ENCODE measurements at regions not wholly inside any gene's neighbourhood (a gene's known extent, or its start where the extent isn't known, plus 50 kb on each side); places are given as distances from the start of the nearest gene placed in this dataset.

DNA sequence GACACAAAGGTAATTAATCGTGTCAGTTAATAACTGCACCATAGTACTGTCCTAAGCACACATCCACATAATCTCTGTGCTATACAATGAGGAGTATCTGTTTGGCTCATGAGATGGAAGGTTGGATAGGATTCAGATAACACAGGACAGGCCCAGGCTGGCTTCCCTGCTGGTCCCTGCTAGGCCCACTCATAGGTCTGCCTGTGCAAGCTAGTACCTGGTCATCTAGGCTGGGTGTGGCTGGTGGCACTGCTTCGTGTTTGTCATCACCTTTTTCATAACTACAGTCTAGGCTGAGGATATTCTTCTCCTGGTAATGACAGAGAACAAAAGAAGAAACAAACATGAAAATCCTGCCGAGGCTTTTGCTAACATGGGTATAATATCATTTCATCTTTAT, 392.8 kb downstream of the TRIB2 start:
- DNase-seq = no peak

DNA sequence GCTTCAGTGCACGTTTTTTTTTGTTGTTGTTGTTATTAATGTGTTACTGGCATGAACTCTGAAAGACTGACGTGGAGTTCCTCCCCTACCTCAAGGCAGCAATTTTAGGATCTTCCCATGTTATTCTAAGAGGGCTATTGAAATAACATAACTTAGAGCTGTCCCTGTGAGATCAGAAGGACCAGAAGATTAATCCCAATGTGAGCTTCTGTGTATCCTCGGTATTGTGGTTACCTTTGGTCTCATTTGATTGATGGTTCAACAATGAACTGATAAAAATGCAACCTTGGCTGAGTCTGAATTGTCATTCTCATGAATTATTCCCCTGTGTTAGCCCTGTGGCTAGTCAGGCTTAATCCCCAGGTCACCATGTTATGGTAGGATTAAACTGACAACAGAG, 394.1 kb downstream of the TRIB2 start:
- no peak for DNase-seq

DNA sequence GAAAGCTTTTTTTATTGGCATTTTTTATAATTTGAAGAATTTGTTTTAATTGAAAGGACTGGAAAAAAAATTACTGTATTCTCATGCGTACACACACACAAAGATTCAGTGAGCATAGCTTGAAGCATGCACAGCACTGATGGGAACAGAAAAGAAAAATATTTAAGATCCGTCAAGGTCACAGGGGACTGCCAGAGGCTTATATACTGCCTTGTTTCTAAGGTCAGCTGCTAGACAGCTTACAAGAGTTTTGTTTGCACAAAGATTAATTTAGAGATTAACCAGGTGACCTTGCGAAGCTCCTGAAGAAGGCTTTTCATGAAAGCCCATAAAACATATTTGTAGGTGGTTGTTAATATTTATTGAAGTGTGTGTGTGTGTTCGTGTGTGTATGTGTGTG, 396.3 kb downstream of the TRIB2 start:
- no peak for DNase-seq

- no peak for DNase-seq
Observed at GRCh38 chr2:13114391-13114790, 397.7 kb downstream of the TRIB2 start.

- DNase-seq = no peak
Observed at GRCh38 chr2:13115643-13116042, 398.9 kb downstream of the TRIB2 start.

DNA sequence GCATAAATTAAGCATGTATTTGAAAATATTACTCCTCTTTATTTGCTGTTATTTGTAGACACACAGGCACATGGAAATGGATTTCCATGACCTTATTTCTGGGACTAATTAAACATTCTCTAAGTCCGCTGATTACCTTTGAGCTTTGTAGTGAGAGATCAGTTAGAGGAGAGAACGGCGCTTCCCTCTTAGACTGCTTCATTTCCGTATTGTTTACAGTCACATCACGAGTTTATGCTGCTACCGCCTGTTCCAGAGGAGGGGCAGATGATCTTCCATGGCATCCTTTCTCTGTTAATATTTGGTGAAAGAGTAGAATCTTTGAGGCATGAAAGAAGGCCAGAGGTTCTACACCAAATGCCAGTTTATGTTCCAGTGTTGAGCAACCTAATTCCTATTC, 404.4 kb downstream of the TRIB2 start:
- DNase-seq = no peak

DNA sequence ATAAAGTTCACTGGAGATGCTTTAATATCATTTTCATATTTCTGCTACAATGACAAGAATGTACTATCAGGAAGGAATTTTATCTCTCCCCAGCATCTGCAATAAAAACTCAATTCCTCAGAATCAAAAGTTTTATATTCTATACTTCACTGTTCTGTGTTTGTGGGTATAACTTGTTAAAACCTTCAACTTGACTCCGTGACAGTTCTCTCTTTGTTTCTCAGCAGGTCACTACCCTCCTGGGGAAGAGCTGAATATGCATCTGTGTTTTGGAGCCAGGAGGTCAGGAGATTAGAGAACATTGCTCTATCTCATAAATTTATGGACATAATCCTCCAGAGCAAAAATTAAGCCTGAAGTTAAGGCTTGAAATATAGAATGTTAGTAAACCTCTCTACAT, 411.4 kb downstream of the TRIB2 start:
- DNase-seq = no peak

GRCh38 chr2:13135369-13135768, 418.6 kb downstream of the TRIB2 start:
- no peak for DNase-seq

GRCh38 chr2:13135856-13136255, 419.1 kb downstream of the TRIB2 start:
- DNase-seq = no peak

- DNase-seq = no peak
Observed at GRCh38 chr2:13137679-13138078, 420.9 kb downstream of the TRIB2 start.

- no peak for DNase-seq
Observed at GRCh38 chr2:13141315-13141714, 424.6 kb downstream of the TRIB2 start.

GRCh38 chr2:13143451-13143850, 426.7 kb downstream of the TRIB2 start:
- DNase-seq = no peak

DNA sequence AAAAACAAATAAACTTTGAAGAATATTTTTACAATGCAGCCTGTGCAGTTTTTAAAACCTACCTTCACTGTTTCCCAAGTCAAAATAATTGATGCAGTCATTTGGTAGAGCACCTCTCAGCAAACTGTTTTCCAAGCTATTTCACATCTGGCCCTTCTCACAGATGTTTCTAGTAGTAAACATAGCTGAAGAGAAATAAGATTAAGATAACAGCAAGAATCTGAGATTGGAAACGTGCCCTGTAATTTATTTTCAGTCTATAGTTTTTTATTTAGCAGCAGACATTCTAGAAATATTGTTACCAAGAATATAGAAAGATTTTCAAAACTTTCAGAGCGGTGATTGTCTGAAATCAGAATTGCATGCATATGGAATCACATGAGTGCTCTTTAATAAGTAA, 440.2 kb downstream of the TRIB2 start:
- no peak for DNase-seq

- DNase-seq = no peak
Observed at GRCh38 chr2:13158466-13158865, 441.7 kb downstream of the TRIB2 start.

- DNase-seq = no peak
Observed at GRCh38 chr2:13180729-13181128, 464.0 kb downstream of the TRIB2 start.

DNA sequence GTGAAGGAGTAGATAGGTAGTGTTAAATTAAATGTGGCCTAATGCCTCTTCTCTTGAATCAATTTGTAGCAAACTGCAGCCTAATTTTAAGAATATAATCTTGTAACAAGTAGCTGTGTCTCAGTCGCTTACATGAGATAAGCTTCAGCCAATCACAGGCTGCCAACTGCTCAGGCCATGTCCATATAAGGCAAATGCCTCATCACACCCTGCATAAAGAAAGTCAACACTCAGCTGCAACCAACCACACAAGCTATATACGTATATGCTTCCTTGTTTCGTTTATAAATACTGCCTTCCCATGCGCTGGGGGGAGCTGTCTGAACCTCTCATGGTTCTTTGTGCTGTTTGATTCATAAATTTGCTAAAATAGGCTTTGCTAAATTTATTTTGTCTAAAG, 476.3 kb downstream of the TRIB2 start:
- no peak for DNase-seq

DNA sequence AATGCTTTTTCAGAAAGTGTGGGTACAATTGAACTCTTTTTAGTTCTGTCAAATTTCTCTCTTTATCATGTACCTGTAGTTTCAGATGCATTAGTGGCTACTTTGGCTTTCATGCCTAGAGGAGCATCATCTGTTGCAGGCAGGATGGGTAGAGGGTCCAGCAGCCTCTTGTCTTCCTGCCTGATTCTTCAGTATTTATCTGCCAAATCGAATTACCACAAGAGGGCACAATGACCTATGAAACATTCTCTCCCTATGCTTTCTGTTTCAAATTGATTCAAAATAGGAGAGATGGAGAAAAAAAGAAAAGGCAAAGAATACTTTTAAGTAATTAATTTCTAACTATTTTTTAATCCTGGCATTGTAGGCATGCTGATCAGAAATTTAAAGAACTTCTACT, 477.2 kb downstream of the TRIB2 start:
- no peak for DNase-seq

DNA sequence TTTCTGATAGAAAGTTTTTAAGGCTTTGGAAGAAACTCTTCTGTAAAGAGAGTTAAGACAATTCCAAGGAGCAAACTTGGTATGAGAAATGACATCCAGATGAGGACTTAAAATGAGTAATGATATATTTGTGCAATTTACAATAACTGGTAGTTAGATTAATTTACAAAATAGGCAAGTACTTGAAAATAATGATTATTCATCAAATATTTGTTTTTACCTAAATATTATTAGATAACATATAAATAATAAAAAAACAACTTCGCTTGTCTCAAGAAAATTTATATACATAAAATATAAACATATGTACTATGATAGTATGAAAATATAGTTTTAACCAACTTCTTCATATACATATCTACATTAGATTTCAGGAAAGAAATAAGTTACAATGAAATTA, 478.5 kb downstream of the TRIB2 start:
- DNase-seq = no peak

DNA sequence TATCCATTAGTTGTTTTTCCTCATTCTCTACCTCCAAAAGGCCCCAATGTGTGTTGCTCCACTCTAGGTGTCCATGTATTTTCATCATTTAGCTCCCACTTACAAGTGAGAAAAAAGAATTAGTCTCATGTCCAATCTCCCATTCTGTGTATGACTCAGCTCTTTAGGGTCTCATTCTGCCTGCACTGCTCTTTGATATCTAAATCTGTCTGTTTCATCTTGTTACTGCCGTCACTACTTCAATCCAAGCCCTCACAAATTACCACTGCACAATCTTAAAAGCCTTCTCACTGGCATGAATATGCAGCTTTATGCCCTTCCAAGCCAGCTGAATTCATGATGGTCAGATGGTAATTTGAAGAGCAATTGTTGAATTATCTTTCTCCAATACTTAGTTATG, 480.5 kb downstream of the TRIB2 start:
- DNase-seq = no peak

DNA sequence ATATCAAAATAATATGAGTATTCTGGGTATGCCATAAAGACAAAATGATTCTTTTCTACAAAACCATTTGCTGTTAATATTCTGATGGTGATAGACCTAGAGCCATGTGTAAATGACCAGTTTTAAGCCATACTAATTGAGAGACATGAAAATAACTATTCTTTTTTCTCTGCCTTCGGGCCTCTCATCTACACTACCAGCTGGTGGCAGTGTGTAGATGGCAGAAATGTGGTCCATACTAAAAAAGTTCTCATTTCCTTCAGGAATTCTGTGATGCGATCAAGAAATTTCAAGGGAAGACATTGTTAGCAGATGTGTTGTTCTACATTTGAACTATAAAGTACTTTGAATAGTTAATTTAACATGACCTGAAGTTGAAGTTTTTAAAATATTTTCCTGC, 485.2 kb downstream of the TRIB2 start:
- no peak for DNase-seq

DNA sequence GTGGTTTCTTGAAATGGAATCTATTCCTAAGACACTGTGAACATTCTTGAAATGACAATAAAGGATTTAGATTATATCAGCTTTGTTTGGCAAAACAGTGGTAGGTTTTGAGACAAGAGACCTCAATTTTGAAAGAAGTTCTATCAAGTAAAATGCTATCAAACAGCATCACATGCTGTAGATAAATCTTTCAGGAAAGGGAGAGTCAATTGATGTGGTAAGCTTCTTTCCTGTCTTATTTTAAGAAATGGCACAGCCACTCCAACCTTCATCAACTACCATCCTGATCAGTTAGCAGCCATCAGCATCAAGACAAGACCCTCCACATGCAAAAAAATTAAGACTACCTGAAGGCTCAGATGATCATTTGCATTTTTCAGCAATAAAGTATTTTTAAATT, 495.4 kb downstream of the TRIB2 start:
- DNase-seq = no peak

- no peak for DNase-seq
Observed at GRCh38 chr2:13218205-13218604, 501.5 kb downstream of the TRIB2 start.

DNA sequence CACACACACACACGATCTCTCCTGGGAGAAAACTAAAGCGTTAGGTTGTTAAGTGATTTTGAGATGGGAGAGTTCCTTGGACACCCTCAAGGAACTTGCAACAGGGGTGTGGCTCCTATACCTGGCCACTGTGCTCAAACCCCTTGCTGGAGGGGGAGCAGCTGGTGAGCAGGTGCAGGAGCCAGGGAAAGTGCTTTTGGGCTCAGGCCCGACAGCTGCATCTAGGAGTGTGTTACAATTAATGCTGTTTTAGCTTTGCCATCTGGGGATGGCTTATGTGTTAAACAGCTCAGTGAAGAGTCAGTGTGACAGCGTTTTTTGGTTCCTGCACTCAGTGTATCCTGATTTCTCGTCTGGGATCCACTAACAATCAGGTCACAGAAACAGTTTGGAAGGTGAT, 510.8 kb downstream of the TRIB2 start:
- DNase-seq = no peak

DNA sequence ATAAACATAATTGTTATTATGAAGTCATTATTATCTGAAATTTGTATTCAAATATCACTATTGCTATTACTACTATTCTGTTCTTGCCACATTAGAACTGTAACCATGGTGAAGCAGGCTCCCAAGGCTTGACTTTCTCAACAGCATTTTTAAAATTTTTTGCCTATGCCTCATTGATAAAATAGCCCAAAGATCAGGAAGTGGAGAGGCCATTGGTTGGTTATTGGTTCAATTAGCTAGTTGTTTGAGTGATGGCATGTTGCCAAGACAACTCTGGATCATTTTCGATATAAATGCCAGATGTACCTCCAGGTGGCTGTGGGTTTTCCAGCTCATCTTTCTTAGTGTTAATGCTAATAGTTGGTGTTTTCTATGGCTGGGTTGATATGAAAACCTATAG, 513.5 kb downstream of the TRIB2 start:
- DNase-seq = no peak

DNA sequence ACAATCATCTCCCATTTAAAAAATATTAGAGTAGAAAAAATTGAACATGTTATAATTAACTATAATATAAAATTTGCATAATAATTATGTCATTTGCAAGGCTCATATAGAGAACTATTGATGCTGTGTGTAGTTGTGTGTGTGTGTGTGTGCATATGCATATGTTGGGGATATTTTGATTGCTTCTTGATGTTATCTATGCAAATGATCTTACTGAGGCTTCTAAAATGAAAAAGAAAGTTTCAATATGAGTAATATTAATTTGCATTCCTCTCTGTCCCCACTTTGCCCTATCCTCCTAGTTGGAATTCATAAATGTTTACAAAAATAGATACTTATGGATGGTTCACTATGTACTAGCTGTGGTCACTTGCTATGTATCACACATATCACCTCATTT, 523.3 kb downstream of the TRIB2 start:
- no peak for DNase-seq

DNA sequence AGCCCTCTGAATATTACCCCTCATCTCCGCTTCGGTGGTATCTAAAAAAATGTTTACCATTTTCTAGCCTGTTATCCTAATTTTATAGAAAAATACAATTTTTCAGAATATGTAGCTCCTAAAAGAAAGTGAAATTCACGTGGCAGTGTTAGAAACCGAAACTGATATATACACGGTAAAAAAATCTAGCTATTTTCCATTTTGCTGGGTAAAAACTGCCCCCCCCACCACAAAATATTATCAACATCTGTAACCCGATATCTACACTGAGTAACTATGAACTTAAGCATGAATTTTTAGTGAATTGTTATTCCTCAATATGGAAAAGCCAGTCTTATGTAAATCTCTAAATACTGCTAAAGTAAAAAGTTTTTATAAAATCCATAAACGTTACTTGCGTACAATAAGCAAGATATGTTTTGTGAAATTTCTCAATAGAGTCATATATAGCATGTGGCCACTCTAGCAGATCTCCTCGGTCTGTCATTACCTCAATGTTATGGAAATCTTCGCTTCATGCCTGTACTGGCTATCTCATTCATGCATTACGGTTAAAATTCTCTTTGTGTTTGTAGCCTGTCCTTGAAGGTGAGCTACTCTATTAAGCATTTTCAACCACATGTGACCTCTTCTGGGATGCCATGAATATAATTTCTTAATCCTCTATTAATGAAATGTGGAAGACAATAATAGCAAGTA, 524.2 kb downstream of the TRIB2 start:
- no peak for DNase-seq
